ENCODE measurements at regions not wholly inside any gene's neighbourhood (a gene's known extent, or its start where the extent isn't known, plus 50 kb on each side); places are given as distances from the start of the nearest gene placed in this dataset.
"Not testable (repeated sequence)": the region's sequence is repeated elsewhere in the genome, so short reads cannot be mapped to it uniquely, and the experiment has no call there.

- no peaks in the 10 kb centered on the region for H3K4me1 Mint-ChIP-seq
- peaks cover 27% of the 10 kb centered on the region for H3K9me3 Mint-ChIP-seq
- ATAC-seq = no peak
- no peaks in the 10 kb centered on the region for H3K36me3 Mint-ChIP-seq (ENCODE audit: low read depth)
- H3K4me3 Mint-ChIP-seq = no peak overlapping the region
- no peak overlapping the region for H3K27ac Mint-ChIP-seq
- DNase-seq = no peak
- no peaks in the 10 kb centered on the region for H3K27me3 Mint-ChIP-seq
Measured at GRCh38 chr18:29397536-29397935, 1220.6 kb upstream of the CDH2 start.

DNA sequence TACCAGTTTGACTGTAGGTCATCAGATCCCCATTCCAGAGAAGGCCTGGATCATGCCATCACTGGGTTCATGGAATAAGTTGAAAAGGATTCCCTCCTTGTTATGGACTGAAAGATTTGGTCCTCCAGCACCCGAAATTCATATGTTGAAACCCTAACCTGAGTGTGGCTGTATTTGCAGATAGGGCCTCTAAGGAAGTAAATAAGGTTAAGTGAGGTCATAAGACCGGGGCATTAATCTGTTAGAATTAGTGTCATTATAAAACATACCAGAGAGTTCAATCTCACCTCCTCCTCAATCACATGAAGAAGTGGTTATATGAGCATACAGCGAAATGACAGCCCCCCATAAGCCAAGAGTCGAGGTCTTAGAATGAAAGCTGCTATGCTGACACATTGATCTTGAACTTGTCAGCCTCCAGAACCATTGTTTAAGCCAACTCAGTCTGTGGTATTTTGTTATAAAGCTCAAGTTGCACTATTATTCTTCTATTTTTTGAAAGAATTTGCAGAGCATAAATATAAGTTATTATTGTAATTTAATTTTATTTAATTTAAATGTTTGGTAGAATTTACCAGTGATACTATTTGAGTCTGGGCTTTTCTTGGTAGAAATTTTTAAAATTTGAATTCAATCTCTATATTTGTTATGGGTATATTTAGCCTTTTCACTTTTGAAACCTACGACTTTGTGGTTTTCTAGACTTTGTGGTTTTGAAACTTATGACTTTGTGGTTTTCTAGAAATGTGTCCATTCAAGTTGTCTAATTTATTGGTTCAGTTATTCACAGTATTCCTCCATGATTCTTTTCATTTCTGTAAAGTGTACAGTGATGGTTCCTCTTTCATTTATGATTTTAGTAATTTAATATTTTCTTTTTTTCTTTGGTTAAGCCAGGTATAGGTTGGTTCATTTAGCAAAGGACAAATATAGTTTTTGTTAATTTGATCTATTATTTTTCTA is 1206.7 kb upstream of the CDH2 start:
- no peak for ATAC-seq

GRCh38 chr18:29378651-29379136 is 1201.8 kb upstream of the CDH2 start:
- Mint-ChIP-seq H3K9me3 (no peaks in the 10 kb centered on the region), H3K36me3 (ENCODE audit: low read depth) (no peaks in the 10 kb centered on the region), H3K4me1 (no peaks in the 10 kb centered on the region), H3K27me3 (no peaks in the 10 kb centered on the region), H3K4me3 (no peak overlapping the region), H3K27ac (no peak overlapping the region)
- DNase-seq (no peak), ATAC-seq (no peak)

More for the DNA sequence above, 1206.7 kb upstream of the CDH2 start:
- Mint-ChIP-seq H3K9me3 (peaks cover 7% of the 10 kb centered on the region), H3K4me3 (no peak overlapping the region), H3K27ac (no peak overlapping the region), H3K27me3 (no peaks in the 10 kb centered on the region), H3K4me1 (no peaks in the 10 kb centered on the region), H3K36me3 (ENCODE audit: low read depth) (no peaks in the 10 kb centered on the region)
- DNase-seq = no peak

- H3K27ac Mint-ChIP-seq = no peak overlapping the region
- H3K27me3 Mint-ChIP-seq = no peaks in the 10 kb centered on the region
- H3K4me1 Mint-ChIP-seq = no peaks in the 10 kb centered on the region
- H3K4me3 Mint-ChIP-seq = no peak overlapping the region
- H3K9me3 Mint-ChIP-seq = peaks cover 6% of the 10 kb centered on the region
- H3K36me3 Mint-ChIP-seq (ENCODE audit: low read depth) = no peaks in the 10 kb centered on the region
- DNase-seq = no peak
- ATAC-seq = no peak
Measured at GRCh38 chr18:29377346-29377745, 1200.4 kb upstream of the CDH2 start.

DNA sequence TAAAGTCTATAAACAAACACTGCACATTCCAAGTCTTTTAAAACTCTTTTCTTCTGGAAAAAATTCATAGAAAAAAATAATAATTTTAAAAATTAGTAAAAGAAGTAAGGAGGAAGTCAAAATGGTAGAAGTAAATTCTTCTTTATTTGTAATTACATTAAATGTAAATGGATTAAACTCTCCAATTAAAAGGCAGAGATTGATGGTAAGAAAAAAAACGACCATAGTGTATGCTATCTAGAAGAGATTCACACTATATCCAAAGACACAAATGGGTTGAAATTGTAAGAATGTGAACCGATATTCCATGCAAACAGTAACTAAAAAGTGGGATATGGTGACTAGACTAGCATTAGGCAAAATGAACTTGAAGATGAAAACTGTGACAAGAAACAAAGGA is 1196.1 kb upstream of the CDH2 start:
- ATAC-seq (no peak), DNase-seq (no peak)
- H3K9me3 Mint-ChIP-seq = peaks cover 11% of the 10 kb centered on the region
- H3K4me1 Mint-ChIP-seq = no peaks in the 10 kb centered on the region
- H3K27me3 Mint-ChIP-seq = no peaks in the 10 kb centered on the region
- H3K36me3 Mint-ChIP-seq (ENCODE audit: low read depth) = no peaks in the 10 kb centered on the region
- H3K4me3 Mint-ChIP-seq = no peak overlapping the region
- no peak overlapping the region for H3K27ac Mint-ChIP-seq

DNA sequence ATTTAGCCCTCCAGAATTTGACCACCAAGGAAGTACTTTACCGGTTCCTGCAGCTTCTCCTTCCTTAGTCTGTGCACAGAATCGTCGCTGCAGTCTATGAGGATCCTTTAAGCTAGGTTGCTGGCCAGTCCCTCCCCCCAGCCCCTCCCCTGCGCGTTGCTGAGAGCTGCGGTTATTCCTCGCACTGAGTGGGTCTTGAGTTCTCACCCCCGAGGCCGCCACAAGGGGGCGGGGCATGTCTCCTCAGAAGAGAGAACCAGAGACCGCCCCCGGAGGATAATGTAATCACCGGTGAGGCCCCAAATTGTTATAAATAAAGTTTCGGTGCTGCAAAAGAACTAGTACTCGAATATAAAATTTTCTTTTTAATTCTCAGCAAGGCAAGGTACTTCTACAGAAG is 1184.9 kb upstream of the CDH2 start:
- Mint-ChIP-seq H3K27ac (no peak overlapping the region), H3K4me3 (no peak overlapping the region), H3K4me1 (no peaks in the 10 kb centered on the region), H3K36me3 (ENCODE audit: low read depth) (no peaks in the 10 kb centered on the region), H3K9me3 (peaks cover 16% of the 10 kb centered on the region), H3K27me3 (no peaks in the 10 kb centered on the region)
- DNase-seq (no peak), ATAC-seq (no peak)

DNA sequence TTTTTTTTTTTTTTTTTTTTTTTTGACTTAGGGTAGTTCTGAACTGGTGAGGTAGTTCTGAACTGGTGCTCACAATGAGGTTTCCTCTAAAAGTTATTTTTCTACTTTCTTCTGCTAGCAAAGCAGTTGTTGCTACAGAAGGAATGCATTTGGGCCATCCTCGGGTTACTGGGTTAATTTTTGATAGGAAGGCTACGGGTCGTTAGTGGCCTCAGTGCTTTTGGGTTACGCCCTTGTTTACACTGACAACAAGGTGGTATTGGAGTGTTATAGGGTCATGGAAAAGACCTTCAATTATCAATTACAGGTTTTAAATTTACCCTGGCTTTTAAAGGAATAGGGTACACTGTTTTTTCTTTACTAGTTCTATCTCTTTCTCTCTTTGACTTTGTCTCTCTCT is 1183.7 kb upstream of the CDH2 start:
- H3K4me3 Mint-ChIP-seq; H3K36me3 Mint-ChIP-seq (ENCODE audit: low read depth); H3K4me1 Mint-ChIP-seq; H3K27ac Mint-ChIP-seq; H3K27me3 Mint-ChIP-seq; ATAC-seq; DNase-seq: not testable (repeated sequence)
- peaks cover 22% of the 10 kb centered on the region for H3K9me3 Mint-ChIP-seq

GRCh38 chr18:29359222-29359621 is 1182.3 kb upstream of the CDH2 start:
- H3K36me3 Mint-ChIP-seq (ENCODE audit: low read depth); H3K27ac Mint-ChIP-seq; H3K27me3 Mint-ChIP-seq; ATAC-seq; H3K4me1 Mint-ChIP-seq; H3K4me3 Mint-ChIP-seq; DNase-seq: not testable (repeated sequence)
- H3K9me3 Mint-ChIP-seq = peaks cover 28% of the 10 kb centered on the region

DNA sequence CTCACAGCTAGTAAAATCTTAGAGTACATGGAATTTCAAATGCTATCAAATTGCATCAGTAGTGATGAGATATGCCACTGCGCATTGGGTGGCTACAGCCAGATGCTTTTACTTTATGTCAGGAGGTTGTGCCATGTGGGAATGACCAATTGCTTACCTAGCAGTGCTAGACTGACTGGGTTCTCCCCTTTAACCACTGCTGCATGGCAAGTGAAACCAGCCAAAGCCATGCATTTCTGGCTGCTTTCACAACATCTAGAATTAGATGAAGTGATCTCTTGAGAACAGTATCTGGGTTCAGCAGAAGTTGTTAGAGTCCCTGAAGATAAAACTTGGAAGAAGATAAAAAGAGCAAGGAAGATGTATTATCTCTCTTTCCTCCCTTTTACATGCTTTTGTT is 1174.2 kb upstream of the CDH2 start:
- Mint-ChIP-seq H3K4me1 (no peaks in the 10 kb centered on the region), H3K9me3 (peaks cover 19% of the 10 kb centered on the region), H3K4me3 (no peak overlapping the region), H3K27ac (no peak overlapping the region), H3K27me3 (no peaks in the 10 kb centered on the region), H3K36me3 (ENCODE audit: low read depth) (no peaks in the 10 kb centered on the region)
- DNase-seq (no peak), ATAC-seq (no peak)

GRCh38 chr18:29328932-29329331 is 1152.0 kb upstream of the CDH2 start:
- Mint-ChIP-seq H3K27ac (no peak overlapping the region), H3K4me3 (no peak overlapping the region), H3K4me1 (no peaks in the 10 kb centered on the region), H3K36me3 (ENCODE audit: low read depth) (no peaks in the 10 kb centered on the region), H3K9me3 (peaks cover 37% of the 10 kb centered on the region), H3K27me3 (no peaks in the 10 kb centered on the region)
- DNase-seq (no peak), ATAC-seq (no peak)

DNA sequence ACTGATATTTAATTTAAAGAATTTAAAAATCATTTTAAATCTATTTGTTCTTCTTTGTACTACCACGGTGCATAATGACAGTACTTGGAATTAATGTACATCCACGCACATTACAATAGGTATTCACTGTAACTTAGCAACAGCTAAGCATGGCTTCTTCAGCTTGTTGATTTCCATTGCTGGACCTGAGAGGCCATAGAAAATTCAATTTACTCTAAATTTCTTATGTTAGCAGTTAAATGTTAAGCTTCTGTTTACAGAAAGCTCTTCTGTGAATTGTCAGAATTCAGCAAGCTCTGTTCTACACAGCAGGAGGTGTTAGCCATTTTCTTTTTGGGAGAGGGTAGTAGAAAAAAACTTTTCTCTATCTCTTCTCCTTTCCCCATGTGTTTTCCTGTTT is 1149.3 kb upstream of the CDH2 start:
- ATAC-seq = no peak
- no peak overlapping the region for H3K27ac Mint-ChIP-seq

GRCh38 chr18:29321561-29321960 is 1144.6 kb upstream of the CDH2 start:
- no peaks in the 10 kb centered on the region for H3K36me3 Mint-ChIP-seq (ENCODE audit: low read depth)
- H3K27ac Mint-ChIP-seq = no peak overlapping the region
- DNase-seq = no peak
- no peak for ATAC-seq
- no peaks in the 10 kb centered on the region for H3K27me3 Mint-ChIP-seq
- H3K4me3 Mint-ChIP-seq = no peak overlapping the region
- H3K9me3 Mint-ChIP-seq = peaks cover 23% of the 10 kb centered on the region
- H3K4me1 Mint-ChIP-seq = no peaks in the 10 kb centered on the region

More for the DNA sequence above, 1149.3 kb upstream of the CDH2 start:
- H3K4me3 Mint-ChIP-seq = no peak overlapping the region
- H3K9me3 Mint-ChIP-seq = peaks cover 36% of the 10 kb centered on the region
- H3K4me1 Mint-ChIP-seq = no peaks in the 10 kb centered on the region
- H3K27me3 Mint-ChIP-seq = no peaks in the 10 kb centered on the region
- DNase-seq = no peak
- H3K36me3 Mint-ChIP-seq (ENCODE audit: low read depth) = no peaks in the 10 kb centered on the region

GRCh38 chr18:29313312-29313711 is 1136.4 kb upstream of the CDH2 start:
- Mint-ChIP-seq H3K9me3 (peaks cover 3% of the 10 kb centered on the region), H3K36me3 (ENCODE audit: low read depth) (no peaks in the 10 kb centered on the region), H3K4me3 (no peak overlapping the region), H3K27ac (no peak overlapping the region), H3K27me3 (no peaks in the 10 kb centered on the region), H3K4me1 (no peaks in the 10 kb centered on the region)
- ATAC-seq (no peak), DNase-seq (no peak)

GRCh38 chr18:29311580-29311979 is 1134.7 kb upstream of the CDH2 start:
- Mint-ChIP-seq H3K27ac (no peak overlapping the region), H3K27me3 (no peaks in the 10 kb centered on the region), H3K4me3 (no peak overlapping the region), H3K9me3 (no peaks in the 10 kb centered on the region), H3K36me3 (ENCODE audit: low read depth) (no peaks in the 10 kb centered on the region), H3K4me1 (no peaks in the 10 kb centered on the region)
- DNase-seq = no peak
- no peak for ATAC-seq

- no peak overlapping the region for H3K4me3 Mint-ChIP-seq
- no peak for ATAC-seq
- no peak for DNase-seq
- H3K9me3 Mint-ChIP-seq = no peaks in the 10 kb centered on the region
- no peaks in the 10 kb centered on the region for H3K4me1 Mint-ChIP-seq
- no peaks in the 10 kb centered on the region for H3K36me3 Mint-ChIP-seq (ENCODE audit: low read depth)
- H3K27ac Mint-ChIP-seq = no peak overlapping the region
- H3K27me3 Mint-ChIP-seq = no peaks in the 10 kb centered on the region
Measured at GRCh38 chr18:29309366-29309765, 1132.4 kb upstream of the CDH2 start.
